ENCODE measurements at regions not wholly inside any gene's neighbourhood (a gene's known extent, or its start where the extent isn't known, plus 50 kb on each side); places are given as distances from the start of the nearest gene placed in this dataset.
"Not testable (repeated sequence)": the region's sequence is repeated elsewhere in the genome, so short reads cannot be mapped to it uniquely, and the experiment has no call there.

GRCh38 chr4:167774646-167775045, 317.7 kb upstream of the ANXA10 start:
- TF ChIP-seq POLR2A (IDR thresholded peaks at IDR 0.05; ENCODE audit: low read length), result no peak
- TF ChIP-seq GATA1 (IDR thresholded peaks at IDR 0.05; ENCODE audit: low read depth, low read length), result no peak
- DNase-seq, result no peak

GRCh38 chr4:167775375-167775774, 317.0 kb upstream of the ANXA10 start:
- no peak for DNase-seq
- no peak for TF ChIP-seq GATA1 (IDR thresholded peaks at IDR 0.05; ENCODE audit: low read depth, low read length)
- no peak for TF ChIP-seq POLR2A (IDR thresholded peaks at IDR 0.05; ENCODE audit: low read length)

GRCh38 chr4:167779280-167779679, 313.1 kb upstream of the ANXA10 start:
- no peak for DNase-seq
- TF ChIP-seq GATA1 (IDR thresholded peaks at IDR 0.05; ENCODE audit: low read depth, low read length) (no peak), POLR2A (IDR thresholded peaks at IDR 0.05; ENCODE audit: low read length) (no peak)

- DNase-seq, result no peak
- TF ChIP-seq POLR2A (IDR thresholded peaks at IDR 0.05; ENCODE audit: low read length) (no peak), GATA1 (IDR thresholded peaks at IDR 0.05; ENCODE audit: low read depth, low read length) (no peak)
Observed at GRCh38 chr4:167779864-167780263, 312.5 kb upstream of the ANXA10 start.

- TF ChIP-seq GATA1 (IDR thresholded peaks at IDR 0.05; ENCODE audit: low read depth, low read length), result no peak
- TF ChIP-seq POLR2A (IDR thresholded peaks at IDR 0.05; ENCODE audit: low read length), result no peak
- no peak for DNase-seq
Observed at GRCh38 chr4:167784826-167785225, 307.5 kb upstream of the ANXA10 start.

- TF ChIP-seq POLR2A (IDR thresholded peaks at IDR 0.05; ENCODE audit: low read length) (no peak), GATA1 (IDR thresholded peaks at IDR 0.05; ENCODE audit: low read depth, low read length) (no peak)
- no peak for DNase-seq
Observed at GRCh38 chr4:167785523-167785922, 306.8 kb upstream of the ANXA10 start.

- no peak for TF ChIP-seq GATA1 (IDR thresholded peaks at IDR 0.05; ENCODE audit: low read depth, low read length)
- TF ChIP-seq POLR2A (IDR thresholded peaks at IDR 0.05; ENCODE audit: low read length), result no peak
- no peak for DNase-seq
Observed at GRCh38 chr4:167786504-167786903, 305.8 kb upstream of the ANXA10 start.

- no peak for TF ChIP-seq POLR2A (IDR thresholded peaks at IDR 0.05; ENCODE audit: low read length)
- no peak for TF ChIP-seq GATA1 (IDR thresholded peaks at IDR 0.05; ENCODE audit: low read depth, low read length)
- DNase-seq, result no peak
Observed at GRCh38 chr4:167787231-167787630, 305.1 kb upstream of the ANXA10 start.

- TF ChIP-seq GATA1 (IDR thresholded peaks at IDR 0.05; ENCODE audit: low read depth, low read length), result no peak
- no peak for TF ChIP-seq POLR2A (IDR thresholded peaks at IDR 0.05; ENCODE audit: low read length)
- no peak for DNase-seq
Observed at GRCh38 chr4:167802463-167803212, 289.7 kb upstream of the ANXA10 start.

- TF ChIP-seq POLR2A (IDR thresholded peaks at IDR 0.05; ENCODE audit: low read length), result no peak
- no peak for TF ChIP-seq GATA1 (IDR thresholded peaks at IDR 0.05; ENCODE audit: low read depth, low read length)
- no peak for DNase-seq
Observed at GRCh38 chr4:167811958-167812357, 280.4 kb upstream of the ANXA10 start.

- TF ChIP-seq POLR2A (IDR thresholded peaks at IDR 0.05; ENCODE audit: low read length) (no peak), GATA1 (IDR thresholded peaks at IDR 0.05; ENCODE audit: low read depth, low read length) (no peak)
- DNase-seq, result no peak
Observed at GRCh38 chr4:167826281-167826680, 266.1 kb upstream of the ANXA10 start.

GRCh38 chr4:167831855-167832254, 260.5 kb upstream of the ANXA10 start:
- TF ChIP-seq GATA1 (IDR thresholded peaks at IDR 0.05; ENCODE audit: low read depth, low read length), result no peak
- no peak for TF ChIP-seq POLR2A (IDR thresholded peaks at IDR 0.05; ENCODE audit: low read length)
- no peak for DNase-seq

GRCh38 chr4:167838686-167839085, 253.7 kb upstream of the ANXA10 start:
- TF ChIP-seq GATA1 (IDR thresholded peaks at IDR 0.05; ENCODE audit: low read depth, low read length), result no peak
- TF ChIP-seq POLR2A (IDR thresholded peaks at IDR 0.05; ENCODE audit: low read length), result no peak
- no peak for DNase-seq

- TF ChIP-seq GATA1 (IDR thresholded peaks at IDR 0.05; ENCODE audit: low read depth, low read length) (no peak), POLR2A (IDR thresholded peaks at IDR 0.05; ENCODE audit: low read length) (no peak)
- no peak for DNase-seq
Observed at GRCh38 chr4:167842487-167842886, 249.8 kb upstream of the ANXA10 start.

GRCh38 chr4:167854881-167855280, 237.5 kb upstream of the ANXA10 start:
- DNase-seq, result no peak
- TF ChIP-seq GATA1 (IDR thresholded peaks at IDR 0.05; ENCODE audit: low read depth, low read length) (no peak), POLR2A (IDR thresholded peaks at IDR 0.05; ENCODE audit: low read length) (no peak)

GRCh38 chr4:167858127-167858526, 234.2 kb upstream of the ANXA10 start:
- not testable (repeated sequence) for DNase-seq

Measured in erythroblast (primary cell).